HL-60 (cell line): ENCODE measurements at regions not wholly inside any gene's neighbourhood (a gene's known extent, or its start where the extent isn't known, plus 50 kb on each side); places are given as distances from the start of the nearest gene placed in this dataset.

ENCODE experiments used
- GABPA ChIP-seq: IDR thresholded peaks from 2 replicates; pipeline ENCODE4 v1.6.1; 2012; ENCODE audit warnings: low read depth
- POLR2AphosphoS5 ChIP-seq: IDR thresholded peaks from 2 replicates; pipeline ENCODE4 v1.6.1; 2012; ENCODE audit warnings: low read depth
- TF ChIP-seq, protein P1 (sequence below): IDR thresholded peaks from one replicate; pipeline ENCODE4 v1.5.1; 2011; ENCODE audit warnings: low read length, control low read depth, inconsistent platforms; ENCODE audit not compliant: insufficient read depth

DNA sequence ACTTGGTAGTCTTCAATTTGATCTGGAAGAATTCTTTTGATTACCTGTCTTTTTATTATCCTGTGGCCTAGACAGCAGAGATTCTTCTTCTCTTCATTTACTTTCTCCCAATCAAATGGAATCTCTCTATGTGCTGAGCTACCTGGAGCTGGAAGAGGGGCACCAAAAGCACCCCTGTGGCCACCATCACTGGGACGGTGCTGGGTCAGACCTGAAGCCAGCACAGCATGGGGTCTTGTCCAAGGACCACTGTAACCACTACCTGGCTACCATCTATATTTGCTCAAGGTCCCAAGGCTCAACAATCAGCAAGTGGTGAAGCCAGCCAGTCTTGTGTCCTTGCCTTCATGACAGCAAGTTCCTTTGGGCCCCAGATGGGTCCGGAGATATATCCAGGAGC, 186.6 kb downstream of the JRKL start:
- TF ChIP-seq, protein P1, sequence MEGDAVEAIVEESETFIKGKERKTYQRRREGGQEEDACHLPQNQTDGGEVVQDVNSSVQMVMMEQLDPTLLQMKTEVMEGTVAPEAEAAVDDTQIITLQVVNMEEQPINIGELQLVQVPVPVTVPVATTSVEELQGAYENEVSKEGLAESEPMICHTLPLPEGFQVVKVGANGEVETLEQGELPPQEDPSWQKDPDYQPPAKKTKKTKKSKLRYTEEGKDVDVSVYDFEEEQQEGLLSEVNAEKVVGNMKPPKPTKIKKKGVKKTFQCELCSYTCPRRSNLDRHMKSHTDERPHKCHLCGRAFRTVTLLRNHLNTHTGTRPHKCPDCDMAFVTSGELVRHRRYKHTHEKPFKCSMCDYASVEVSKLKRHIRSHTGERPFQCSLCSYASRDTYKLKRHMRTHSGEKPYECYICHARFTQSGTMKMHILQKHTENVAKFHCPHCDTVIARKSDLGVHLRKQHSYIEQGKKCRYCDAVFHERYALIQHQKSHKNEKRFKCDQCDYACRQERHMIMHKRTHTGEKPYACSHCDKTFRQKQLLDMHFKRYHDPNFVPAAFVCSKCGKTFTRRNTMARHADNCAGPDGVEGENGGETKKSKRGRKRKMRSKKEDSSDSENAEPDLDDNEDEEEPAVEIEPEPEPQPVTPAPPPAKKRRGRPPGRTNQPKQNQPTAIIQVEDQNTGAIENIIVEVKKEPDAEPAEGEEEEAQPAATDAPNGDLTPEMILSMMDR: no peak
- TF ChIP-seq POLR2AphosphoS5 (no peak), GABPA (no peak)
